Neural cell (in vitro differentiated cells): ENCODE measurements at regions not wholly inside any gene's neighbourhood (a gene's known extent, or its start where the extent isn't known, plus 50 kb on each side); places are given as distances from the start of the nearest gene placed in this dataset.
"Not testable (repeated sequence)": the region's sequence is repeated elsewhere in the genome, so short reads cannot be mapped to it uniquely, and the experiment has no call there.

ENCODE experiments used
- H2AFZ ChIP-seq: fragments of 200-600, 300-800 bp; sonication (generic), shearing (Covaris generic); 2 replicates; pipeline ENCODE4 v1.6.0; 2014; ENCODE audit warnings: low read depth, mild to moderate bottlenecking, antibody characterized with exemption, low read length, moderate library complexity
- H3F3A ChIP-seq: fragments of 200-600 bp; shearing (Covaris generic); 2 replicates; pipeline ENCODE4 v1.6.1; 2016; ENCODE audit warnings: mild to moderate bottlenecking, moderate library complexity, mixed read lengths, antibody characterized with exemption, low read length; ENCODE audit not compliant: insufficient read depth, poor library complexity, severe bottlenecking
- H3K27ac ChIP-seq: fragments of 200-600, 300-800 bp; sonication (generic), shearing (Covaris generic); 2 replicates; pipeline ENCODE4 v1.5.1; 2014; ENCODE audit warnings: mild to moderate bottlenecking, low read length, moderate library complexity
- H3K27me3 ChIP-seq: fragments of 300-800, 200-600 bp; sonication (generic), shearing (Covaris generic); 2 replicates; pipeline ENCODE4 v1.6.0; 2014; ENCODE audit warnings: mild to moderate bottlenecking, low read depth, low read length, moderate library complexity; ENCODE audit not compliant: insufficient read depth
- H3K36me3 ChIP-seq: fragments of 300-800, 200-600 bp; sonication (generic), shearing (Covaris generic); 2 replicates; pipeline ENCODE4 v1.5.1; 2014; ENCODE audit warnings: mild to moderate bottlenecking, antibody characterized with exemption, low read length, moderate library complexity; ENCODE audit not compliant: insufficient read depth
- H3K4me2 ChIP-seq: fragments of 300-800, 200-600 bp; sonication (generic), shearing (Covaris generic); 2 replicates; pipeline ENCODE4 v1.6.0; 2014; ENCODE audit warnings: mild to moderate bottlenecking, low read length
- H3K4me3 ChIP-seq: fragments of 300-800, 200-600 bp; sonication (generic), shearing (Covaris generic); 2 replicates; pipeline ENCODE4 v1.5.1; 2014; ENCODE audit warnings: mild to moderate bottlenecking, low read length, moderate library complexity
- H3K79me2 ChIP-seq: fragments of 200-600 bp; shearing (Covaris generic); replicated peaks from 2 replicates; pipeline ENCODE4 v1.6.0; 2014; ENCODE audit warnings: mild to moderate bottlenecking, low read length, moderate library complexity; ENCODE audit not compliant: insufficient read depth
- H3K9ac ChIP-seq: fragments of 300-800, 200-600 bp; sonication (generic), shearing (Covaris generic); 2 replicates; pipeline ENCODE4 v1.6.1; 2016; ENCODE audit warnings: mild to moderate bottlenecking, low read length, mixed read lengths
- H3K9me2 ChIP-seq: fragments of 200-600 bp; shearing (Covaris generic); 2 replicates; pipeline ENCODE4 v1.6.1; 2016; ENCODE audit warnings: mild to moderate bottlenecking, low read length, mixed read lengths; ENCODE audit not compliant: insufficient read depth
- H3K9me3 ChIP-seq: fragments of 200-600, 300-800 bp; sonication (generic), shearing (Covaris generic); 2 replicates; pipeline ENCODE4 v1.6.1; 2016; ENCODE audit warnings: mild to moderate bottlenecking, mixed run types, low read length, moderate library complexity, mixed read lengths
- H4K20me1 ChIP-seq: fragments of 200-600 bp; shearing (Covaris generic); 2 replicates; pipeline ENCODE4 v1.6.1; 2016; ENCODE audit warnings: mild to moderate bottlenecking, mixed run types; ENCODE audit not compliant: insufficient read depth
- CTCF ChIP-seq: fragments of 450-650 bp; IDR thresholded peaks from 2 replicates; pipeline ENCODE4 v1.5.1; 2014; ENCODE audit warnings: antibody characterized with exemption, mild to moderate bottlenecking, moderate library complexity; ENCODE audit not compliant: poor library complexity, severe bottlenecking
- EP300 ChIP-seq: fragments of 450-650 bp; conservative IDR thresholded peaks from 2 replicates; pipeline ENCODE4 v1.6.1; 2014; ENCODE audit warnings: antibody characterized with exemption, mild to moderate bottlenecking, moderate library complexity; ENCODE audit not compliant: poor library complexity, severe bottlenecking
- MXI1 ChIP-seq: fragments of 450-650 bp; conservative IDR thresholded peaks from 2 replicates; pipeline ENCODE4 v1.6.1; 2014; ENCODE audit warnings: antibody characterized with exemption, mild to moderate bottlenecking; ENCODE audit not compliant: poor library complexity, severe bottlenecking
- POLR2AphosphoS5 ChIP-seq: IDR thresholded peaks from 2 replicates; pipeline ENCODE4 v1.6.1; 2012
- SMC3 ChIP-seq: fragments of 450-650 bp; conservative IDR thresholded peaks from 2 replicates; pipeline ENCODE4 v1.6.1; 2014; ENCODE audit warnings: antibody characterized with exemption, mild to moderate bottlenecking, moderate library complexity; ENCODE audit not compliant: poor library complexity
- TAF1 ChIP-seq: IDR thresholded peaks from 2 replicates; pipeline ENCODE4 v1.6.1; 2012; ENCODE audit warnings: low read depth

DNA sequence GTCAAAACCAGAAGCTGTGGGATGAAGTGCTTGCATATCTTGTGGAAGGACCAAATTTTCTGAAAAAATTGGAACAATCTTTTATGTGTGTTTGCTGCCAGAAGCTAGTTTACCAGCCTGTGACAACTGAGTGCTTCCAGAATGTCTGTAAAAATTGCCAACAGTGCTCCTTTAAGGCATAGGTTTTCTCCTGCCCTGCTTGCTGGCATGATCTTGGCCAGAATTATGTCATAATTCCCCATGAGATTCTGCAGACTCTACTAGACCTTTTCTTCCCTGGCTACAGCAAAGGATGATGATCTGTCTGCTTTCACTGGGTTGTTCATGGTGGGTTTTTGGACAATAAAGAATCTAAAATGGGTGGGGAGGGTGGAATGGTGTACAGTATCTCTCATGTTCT lies 196.3 kb upstream of the ZCCHC13 start:
- no peaks in the 10 kb centered on the region for H3K9me2 ChIP-seq
- no peak overlapping the region for H3K4me2 ChIP-seq
- TF ChIP-seq CTCF (no peak), MXI1 (no peak), TAF1 (no peak)
- H2AFZ ChIP-seq, result no peak overlapping the region
- no peaks in the 10 kb centered on the region for H3K27me3 ChIP-seq
- no peaks in the 10 kb centered on the region for H3F3A ChIP-seq
- no peak overlapping the region for H3K4me3 ChIP-seq
- no peaks in the 10 kb centered on the region for H3K79me2 ChIP-seq
- H3K36me3 ChIP-seq, result no peaks in the 10 kb centered on the region
- no peaks in the 10 kb centered on the region for H3K9me3 ChIP-seq
- H3K9ac ChIP-seq, result no peak overlapping the region
- no peaks in the 10 kb centered on the region for H4K20me1 ChIP-seq
- H3K27ac ChIP-seq, result no peak overlapping the region

DNA sequence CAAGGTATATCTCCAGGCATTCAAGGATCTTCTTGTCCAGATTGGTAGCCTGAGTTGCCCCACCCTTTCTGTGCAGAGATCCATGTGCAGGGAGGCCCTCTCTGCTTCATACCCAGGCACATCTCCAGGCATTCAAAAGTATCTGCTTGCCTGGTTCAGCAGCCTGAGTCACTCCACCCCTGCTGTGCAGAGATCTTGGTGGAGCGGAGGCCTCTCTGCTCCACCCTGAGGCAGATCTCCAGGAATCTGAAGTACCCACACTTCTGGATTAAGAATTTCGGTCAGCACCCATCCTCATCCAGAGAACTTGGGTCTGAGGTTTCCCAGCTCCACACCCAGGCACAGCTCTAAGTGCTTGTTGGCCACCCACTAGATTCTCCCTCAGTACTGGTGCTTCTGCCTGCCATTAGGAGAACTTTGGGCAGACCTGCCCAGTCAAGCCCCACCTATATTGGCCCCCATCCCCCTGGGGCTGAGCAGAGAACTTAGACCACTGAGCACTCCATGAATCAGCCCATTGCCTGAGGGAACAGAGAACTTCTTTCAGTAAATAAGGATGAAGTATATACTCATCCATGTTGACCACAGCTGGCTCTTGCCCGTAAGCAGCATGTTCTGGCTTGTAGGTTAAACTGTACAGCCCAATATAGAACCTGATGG lies 199.5 kb upstream of the ZCCHC13 start:
- no peak overlapping the region for H3K27ac ChIP-seq
- no peak overlapping the region for H2AFZ ChIP-seq
- H3K9me2 ChIP-seq, result no peaks in the 10 kb centered on the region
- H3K9me3 ChIP-seq, result no peaks in the 10 kb centered on the region
- H3K79me2 ChIP-seq, result no peaks in the 10 kb centered on the region
- TF ChIP-seq CTCF, result no peak
- TF ChIP-seq TAF1, result no peak
- TF ChIP-seq EP300, result no peak
- TF ChIP-seq MXI1, result no peak
- H3K36me3 ChIP-seq, result no peaks in the 10 kb centered on the region
- H3K4me2 ChIP-seq, result no peak overlapping the region
- H3F3A ChIP-seq, result no peaks in the 10 kb centered on the region
- H3K27me3 ChIP-seq, result no peaks in the 10 kb centered on the region
- no peak overlapping the region for H3K9ac ChIP-seq
- no peaks in the 10 kb centered on the region for H4K20me1 ChIP-seq
- H3K4me3 ChIP-seq, result no peak overlapping the region

DNA sequence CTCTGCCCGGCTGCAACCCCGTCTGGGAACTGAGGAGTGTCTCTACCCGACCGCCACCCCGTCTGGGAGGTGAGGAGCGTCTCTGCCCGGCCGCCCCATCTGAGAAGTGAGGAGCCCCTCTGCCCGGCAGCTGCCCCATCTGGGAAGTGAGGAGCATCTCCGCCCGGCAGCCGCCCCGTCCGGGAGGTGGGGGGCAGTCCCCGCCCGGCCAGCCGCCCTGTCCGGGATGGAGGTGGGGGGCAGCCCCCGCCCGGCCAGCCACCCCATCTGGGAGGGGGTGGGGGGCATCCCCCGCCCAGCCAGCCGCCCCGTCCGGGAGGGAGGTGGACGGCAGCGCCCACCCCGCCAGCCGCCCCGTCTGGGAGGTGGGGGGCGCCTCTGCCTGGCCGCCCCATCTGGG lies 205.6 kb upstream of the ZCCHC13 start:
- not testable (repeated sequence) for H3K27me3 ChIP-seq, H3K9ac ChIP-seq, H3K9me3 ChIP-seq, H3K27ac ChIP-seq, H2AFZ ChIP-seq, H4K20me1 ChIP-seq, H3K4me3 ChIP-seq, H3K36me3 ChIP-seq, H3K9me2 ChIP-seq, H3F3A ChIP-seq, H3K4me2 ChIP-seq, H3K79me2 ChIP-seq

DNA sequence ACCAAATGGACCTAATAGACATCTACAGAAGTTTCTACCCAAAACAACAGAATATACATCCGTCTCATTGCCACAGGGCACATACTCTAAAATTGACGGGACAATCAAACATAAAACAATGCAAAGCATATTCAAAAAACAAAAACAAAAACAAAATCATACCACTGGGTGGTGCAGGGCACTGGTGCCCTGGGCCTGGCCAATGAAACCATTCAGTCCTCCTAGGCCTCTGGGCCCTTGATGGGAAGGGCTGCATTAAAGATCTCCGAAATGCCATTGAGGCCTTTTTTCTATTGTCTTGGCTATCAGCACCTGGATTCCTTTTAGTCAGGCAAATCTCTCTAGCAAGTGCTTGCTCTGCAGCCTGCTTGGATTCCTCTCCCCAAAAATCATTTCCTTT lies 213.9 kb upstream of the ZCCHC13 start:
- no peak overlapping the region for H3K4me3 ChIP-seq
- no peaks in the 10 kb centered on the region for H3K79me2 ChIP-seq
- H2AFZ ChIP-seq, result no peak overlapping the region
- TF ChIP-seq EP300, result no peak
- TF ChIP-seq MXI1, result no peak
- TF ChIP-seq SMC3, result no peak
- TF ChIP-seq CTCF, result no peak
- TF ChIP-seq POLR2AphosphoS5, result no peak
- no peak overlapping the region for H3K4me2 ChIP-seq
- no peaks in the 10 kb centered on the region for H3K9me3 ChIP-seq
- H3K27me3 ChIP-seq, result no peaks in the 10 kb centered on the region
- no peak overlapping the region for H3K9ac ChIP-seq
- H3F3A ChIP-seq, result no peaks in the 10 kb centered on the region
- no peaks in the 10 kb centered on the region for H3K36me3 ChIP-seq
- H3K27ac ChIP-seq, result no peak overlapping the region
- no peaks in the 10 kb centered on the region for H4K20me1 ChIP-seq
- H3K9me2 ChIP-seq, result no peaks in the 10 kb centered on the region
